Activated CD8-positive, alpha-beta T cell treated with anti-CD3 and anti-CD28 coated beads, Interleukin-2, amount 10 ng/mL, durations not matched to agents 7 days and 5 days (primary cell): ENCODE measurements at regions not wholly inside any gene's neighbourhood (a gene's known extent, or its start where the extent isn't known, plus 50 kb on each side); places are given as distances from the start of the nearest gene placed in this dataset.

Experiments used
- ATAC-seq: fragments of 150-1000 bp; cut with Tn5 transposase; one replicate; pipeline ENCODE4 v1.10.0; 2021; ENCODE audit warnings: moderate library complexity
- CTCF ChIA-PET: fragments of 350-600 bp; sonication (Branson Sonifier 250); formaldehyde crosslinking; loops from one replicate; lab custom pipeline; 2021; ENCODE audit warnings: antibody characterized with exemption; lab: Charles Lee
- POLR2A ChIA-PET: fragments of 350-600 bp; sonication (Branson Sonifier 250); formaldehyde crosslinking; loops from one replicate; lab custom pipeline; 2021; ENCODE audit warnings: antibody characterized with exemption; lab: Charles Lee
- DNase-seq: peaks from one replicate; pipeline ENCODE4 v3.0.0-alpha.2; 2020
- H3K27ac Mint-ChIP-seq: one replicate; pipeline ENCODE4 v1.8.0; 2021; ENCODE audit warnings: mild to moderate bottlenecking, mixed read lengths
- H3K27me3 Mint-ChIP-seq: one replicate; pipeline ENCODE4 v1.8.0; 2021; ENCODE audit warnings: low read depth, mixed read lengths
- H3K36me3 Mint-ChIP-seq: one replicate; pipeline ENCODE4 v1.8.0; 2021; ENCODE audit warnings: low read depth, mixed read lengths
- H3K4me1 Mint-ChIP-seq: one replicate; pipeline ENCODE4 v1.8.0; 2021; ENCODE audit warnings: low read depth, mixed read lengths
- H3K4me3 Mint-ChIP-seq: one replicate; pipeline ENCODE4 v1.8.0; 2021; ENCODE audit warnings: mild to moderate bottlenecking, mixed read lengths
- H3K9me3 Mint-ChIP-seq: one replicate; pipeline ENCODE4 v1.8.0; 2022; ENCODE audit warnings: mixed read lengths; ENCODE audit not compliant: insufficient read depth

- H3K27me3 Mint-ChIP-seq = peaks cover 6% of the 10 kb centered on the region
- no peaks in the 10 kb centered on the region for H3K36me3 Mint-ChIP-seq
- ATAC-seq (no peak), DNase-seq (no peak)
- CTCF ChIA-PET = no interaction called here
- POLR2A ChIA-PET = no interaction called here
- H3K9me3 Mint-ChIP-seq = no peaks in the 10 kb centered on the region
- no peaks in the 10 kb centered on the region for H3K4me1 Mint-ChIP-seq
- H3K4me3 Mint-ChIP-seq = no peak overlapping the region
- H3K27ac Mint-ChIP-seq = no peak overlapping the region
These were observed 268.2 kb upstream of the NR5A2 start for GRCh38 chr1:199759268-199759730.

GRCh38 chr1:199762572-199762971 is 264.9 kb upstream of the NR5A2 start:
- ATAC-seq (no peak), DNase-seq (no peak)
- CTCF ChIA-PET = no interaction called here
- POLR2A ChIA-PET = no interaction called here
- H3K4me1 Mint-ChIP-seq = no peaks in the 10 kb centered on the region
- no peaks in the 10 kb centered on the region for H3K27me3 Mint-ChIP-seq
- no peaks in the 10 kb centered on the region for H3K36me3 Mint-ChIP-seq
- no peak overlapping the region for H3K4me3 Mint-ChIP-seq
- no peak overlapping the region for H3K27ac Mint-ChIP-seq
- H3K9me3 Mint-ChIP-seq = peaks cover 16% of the 10 kb centered on the region

GRCh38 chr1:199766218-199766792 is 261.2 kb upstream of the NR5A2 start:
- ATAC-seq (no peak), DNase-seq (no peak)
- no peaks in the 10 kb centered on the region for H3K4me1 Mint-ChIP-seq
- H3K36me3 Mint-ChIP-seq = no peaks in the 10 kb centered on the region
- H3K27me3 Mint-ChIP-seq = no peaks in the 10 kb centered on the region
- peaks cover 16% of the 10 kb centered on the region for H3K9me3 Mint-ChIP-seq
- CTCF ChIA-PET = no interaction called here
- POLR2A ChIA-PET = no interaction called here
- no peak overlapping the region for H3K27ac Mint-ChIP-seq
- no peak overlapping the region for H3K4me3 Mint-ChIP-seq

DNA sequence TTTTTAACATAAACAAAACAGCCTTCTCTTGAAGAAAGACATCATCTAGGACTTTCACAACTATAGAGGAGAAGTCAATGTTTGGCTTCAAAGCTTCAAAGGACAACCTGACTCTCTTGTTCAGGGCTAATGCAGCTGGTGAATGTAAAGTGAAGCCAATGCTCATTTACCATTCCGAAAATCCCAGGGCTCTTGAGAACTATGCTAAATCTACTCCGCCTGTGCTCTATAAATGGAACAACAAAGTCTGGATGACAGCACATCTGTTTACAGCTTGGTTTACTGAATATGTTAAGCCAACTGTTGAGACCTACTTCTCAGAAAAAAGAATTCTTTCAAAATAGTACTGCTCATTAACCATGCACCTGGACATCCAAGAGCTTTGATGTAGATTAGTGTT is 259.8 kb upstream of the NR5A2 start:
- H3K27ac Mint-ChIP-seq = no peak overlapping the region
- H3K27me3 Mint-ChIP-seq = no peaks in the 10 kb centered on the region
- ATAC-seq (no peak), DNase-seq (no peak)
- ChIA-PET CTCF (no interaction called here), POLR2A (no interaction called here)
- no peak overlapping the region for H3K4me3 Mint-ChIP-seq
- H3K4me1 Mint-ChIP-seq = no peaks in the 10 kb centered on the region
- peaks cover 16% of the 10 kb centered on the region for H3K9me3 Mint-ChIP-seq
- H3K36me3 Mint-ChIP-seq = no peaks in the 10 kb centered on the region

- no peak overlapping the region for H3K4me3 Mint-ChIP-seq
- no peak for ATAC-seq
- DNase-seq = no peak
- CTCF ChIA-PET = no interaction called here
- no peaks in the 10 kb centered on the region for H3K9me3 Mint-ChIP-seq
- H3K27ac Mint-ChIP-seq = no peak overlapping the region
- no peaks in the 10 kb centered on the region for H3K4me1 Mint-ChIP-seq
- H3K36me3 Mint-ChIP-seq = no peaks in the 10 kb centered on the region
- POLR2A ChIA-PET = no interaction called here
- H3K27me3 Mint-ChIP-seq = no peaks in the 10 kb centered on the region
These were observed 252.9 kb upstream of the NR5A2 start for GRCh38 chr1:199774433-199775089.

- ChIA-PET POLR2A (no interaction called here), CTCF (no interaction called here)
- no peak overlapping the region for H3K4me3 Mint-ChIP-seq
- H3K4me1 Mint-ChIP-seq = no peaks in the 10 kb centered on the region
- H3K27me3 Mint-ChIP-seq = peaks cover 2% of the 10 kb centered on the region
- H3K27ac Mint-ChIP-seq = no peak overlapping the region
- H3K9me3 Mint-ChIP-seq = no peaks in the 10 kb centered on the region
- H3K36me3 Mint-ChIP-seq = no peaks in the 10 kb centered on the region
- DNase-seq (no peak), ATAC-seq (no peak)
These were observed 250.6 kb upstream of the NR5A2 start for GRCh38 chr1:199776768-199777497.

DNA sequence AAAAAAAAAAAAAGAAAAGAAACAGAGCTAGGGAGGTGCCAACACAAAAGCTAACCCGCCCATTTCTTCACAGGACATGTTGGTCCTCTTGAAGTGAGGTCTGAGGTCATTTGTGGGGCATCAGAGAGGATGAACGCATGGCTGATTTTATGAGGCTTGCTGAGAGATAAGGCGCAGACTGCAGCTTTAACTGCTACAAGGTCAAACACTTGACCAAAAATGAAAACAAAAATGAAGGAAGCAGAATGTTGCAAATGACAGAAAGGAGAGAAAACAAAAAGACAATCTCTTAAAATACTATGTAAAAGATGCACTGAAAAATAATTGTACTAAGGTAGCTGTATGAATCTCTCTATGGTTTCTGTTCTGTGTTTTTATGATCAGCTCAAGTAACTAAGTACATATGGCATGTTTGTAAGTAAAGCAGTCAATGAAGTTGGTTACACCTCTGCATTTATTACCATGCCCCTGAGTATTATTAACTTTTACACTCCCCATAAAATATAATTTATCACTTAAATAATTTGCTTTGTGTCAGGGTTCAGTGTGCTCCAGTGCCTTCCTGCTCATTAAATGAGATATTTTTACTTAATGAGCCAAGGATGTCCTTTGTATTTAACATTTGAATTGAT is 249.1 kb upstream of the NR5A2 start:
- ATAC-seq (no peak), DNase-seq (no peak)
- no peaks in the 10 kb centered on the region for H3K9me3 Mint-ChIP-seq
- ChIA-PET CTCF (no interaction called here), POLR2A (no interaction called here)
- H3K27me3 Mint-ChIP-seq = peaks cover 2% of the 10 kb centered on the region
- H3K4me3 Mint-ChIP-seq = no peak overlapping the region
- no peaks in the 10 kb centered on the region for H3K4me1 Mint-ChIP-seq
- H3K27ac Mint-ChIP-seq = no peak overlapping the region
- H3K36me3 Mint-ChIP-seq = no peaks in the 10 kb centered on the region

- Mint-ChIP-seq H3K27ac (no peak overlapping the region), H3K36me3 (no peaks in the 10 kb centered on the region), H3K27me3 (peaks cover 5% of the 10 kb centered on the region), H3K4me3 (no peak overlapping the region), H3K4me1 (no peaks in the 10 kb centered on the region), H3K9me3 (no peaks in the 10 kb centered on the region)
- POLR2A ChIA-PET = no interaction called here
- ATAC-seq = no peak
- no peak for DNase-seq
- CTCF ChIA-PET = no interaction called here
These were observed 247.4 kb upstream of the NR5A2 start for GRCh38 chr1:199780091-199780490.

DNA sequence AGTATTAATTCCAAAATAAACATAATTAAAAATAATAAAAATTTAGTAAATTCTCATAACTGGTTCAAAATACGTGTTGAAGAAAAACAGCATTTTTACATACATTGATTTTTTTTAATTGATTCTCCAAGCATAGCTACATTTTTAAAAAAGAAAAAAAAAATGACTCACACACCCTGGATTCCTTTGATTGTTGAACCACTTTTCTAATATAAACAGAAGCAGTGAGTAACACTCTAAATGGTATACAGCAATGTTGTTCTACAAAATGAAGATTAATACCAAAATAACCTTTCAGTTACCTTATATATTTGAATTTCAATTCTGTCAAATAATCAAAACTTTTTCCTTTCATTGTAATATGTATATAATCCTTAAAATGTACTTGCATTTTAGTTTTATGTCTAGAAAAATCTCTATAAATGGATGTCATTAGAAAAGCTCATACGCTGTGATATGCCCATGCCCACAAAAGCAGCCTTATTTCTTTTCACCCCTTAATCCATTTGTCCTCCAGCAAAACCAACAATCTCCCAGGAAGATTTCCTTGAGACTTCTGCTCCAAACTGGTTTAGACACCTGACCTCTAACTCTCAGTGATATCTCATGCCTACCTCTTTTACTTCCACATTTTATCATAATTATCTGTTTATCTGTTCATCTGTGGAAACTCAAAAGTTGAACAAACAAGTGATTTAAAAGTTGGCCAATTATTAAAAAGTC is 246.4 kb upstream of the NR5A2 start:
- no peak overlapping the region for H3K4me3 Mint-ChIP-seq
- H3K9me3 Mint-ChIP-seq = no peaks in the 10 kb centered on the region
- DNase-seq (no peak), ATAC-seq (no peak)
- H3K36me3 Mint-ChIP-seq = no peaks in the 10 kb centered on the region
- ChIA-PET CTCF (no interaction called here), POLR2A (no interaction called here)
- no peak overlapping the region for H3K27ac Mint-ChIP-seq
- peaks cover 7% of the 10 kb centered on the region for H3K27me3 Mint-ChIP-seq
- no peaks in the 10 kb centered on the region for H3K4me1 Mint-ChIP-seq

- DNase-seq (no peak), ATAC-seq (no peak)
- H3K27ac Mint-ChIP-seq = no peak overlapping the region
- no peak overlapping the region for H3K4me3 Mint-ChIP-seq
- CTCF ChIA-PET = no interaction called here
- H3K4me1 Mint-ChIP-seq = no peaks in the 10 kb centered on the region
- POLR2A ChIA-PET = interaction anchor here (0.8 kb wide), 1 partner anchor 12 kb away, joined by 3 read pairs; no protein-coding TSS in a partner anchor
- H3K36me3 Mint-ChIP-seq = no peaks in the 10 kb centered on the region
- H3K9me3 Mint-ChIP-seq = no peaks in the 10 kb centered on the region
- H3K27me3 Mint-ChIP-seq = peaks cover 7% of the 10 kb centered on the region
These were observed 243.2 kb upstream of the NR5A2 start for GRCh38 chr1:199784138-199784895.

- no peak overlapping the region for H3K4me3 Mint-ChIP-seq
- DNase-seq (no peak), ATAC-seq (no peak)
- POLR2A ChIA-PET = no interaction called here
- H3K36me3 Mint-ChIP-seq = no peaks in the 10 kb centered on the region
- H3K27me3 Mint-ChIP-seq = peaks cover 6% of the 10 kb centered on the region
- H3K4me1 Mint-ChIP-seq = no peaks in the 10 kb centered on the region
- CTCF ChIA-PET = interaction anchor here (0.6 kb wide), 1 partner anchor 528 kb away, joined by 3 read pairs; no protein-coding TSS in a partner anchor
- no peaks in the 10 kb centered on the region for H3K9me3 Mint-ChIP-seq
- no peak overlapping the region for H3K27ac Mint-ChIP-seq
These were observed 240.8 kb upstream of the NR5A2 start for GRCh38 chr1:199786695-199787094.
